ENCODE measurements at regions not wholly inside any gene's neighbourhood (a gene's known extent, or its start where the extent isn't known, plus 50 kb on each side); places are given as distances from the start of the nearest gene placed in this dataset.

DNA sequence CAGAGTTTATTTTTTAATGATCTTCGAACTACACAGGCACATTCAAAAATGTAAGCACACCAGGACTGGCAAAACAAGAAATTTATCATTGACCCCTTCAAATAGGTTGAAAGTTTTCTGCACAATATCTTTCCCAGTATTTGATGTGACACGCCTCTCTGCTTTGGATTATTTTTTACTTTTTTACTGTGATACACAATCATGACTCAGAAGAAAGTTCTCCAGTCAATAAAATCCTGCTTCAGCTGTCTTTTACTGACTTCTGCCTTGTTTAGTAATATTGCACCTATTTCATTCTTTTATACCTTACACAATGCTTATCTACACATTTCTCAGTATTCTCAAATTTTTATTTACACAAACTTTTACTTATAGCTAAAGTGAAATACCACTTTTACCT is 1750.4 kb downstream of the PCDH9 start:
- Mint-ChIP-seq H3K4me1 (no peaks in the 10 kb centered on the region), H3K36me3 (ENCODE audit: low read depth) (no peaks in the 10 kb centered on the region), H3K9me3 (no peaks in the 10 kb centered on the region; the same call in 2 of the 3 replicates), H3K27me3 (ENCODE audit: insufficient read depth, low read depth, poor library complexity) (peaks cover 3% of the 10 kb centered on the region), H3K4me3 (no peak overlapping the region), H3K27ac (no peak overlapping the region)
- no peak for ATAC-seq
- H4K20me1 ChIP-seq (replicated peaks; ENCODE audit: insufficient read depth), result no peaks in the 10 kb centered on the region
- no peaks in the 10 kb centered on the region for H3K4me1 ChIP-seq (ENCODE audit: insufficient read depth)
- no peaks in the 10 kb centered on the region for H3K79me2 ChIP-seq (replicated peaks; ENCODE audit: insufficient read depth)
- no peaks in the 10 kb centered on the region for H3K9me2 ChIP-seq (ENCODE audit: insufficient read depth)
- no peaks in the 10 kb centered on the region for H3K36me3 ChIP-seq (ENCODE audit: insufficient read depth)
- no peak for DNase-seq (ENCODE audit: low spot score)
- TF ChIP-seq, protein P1, sequence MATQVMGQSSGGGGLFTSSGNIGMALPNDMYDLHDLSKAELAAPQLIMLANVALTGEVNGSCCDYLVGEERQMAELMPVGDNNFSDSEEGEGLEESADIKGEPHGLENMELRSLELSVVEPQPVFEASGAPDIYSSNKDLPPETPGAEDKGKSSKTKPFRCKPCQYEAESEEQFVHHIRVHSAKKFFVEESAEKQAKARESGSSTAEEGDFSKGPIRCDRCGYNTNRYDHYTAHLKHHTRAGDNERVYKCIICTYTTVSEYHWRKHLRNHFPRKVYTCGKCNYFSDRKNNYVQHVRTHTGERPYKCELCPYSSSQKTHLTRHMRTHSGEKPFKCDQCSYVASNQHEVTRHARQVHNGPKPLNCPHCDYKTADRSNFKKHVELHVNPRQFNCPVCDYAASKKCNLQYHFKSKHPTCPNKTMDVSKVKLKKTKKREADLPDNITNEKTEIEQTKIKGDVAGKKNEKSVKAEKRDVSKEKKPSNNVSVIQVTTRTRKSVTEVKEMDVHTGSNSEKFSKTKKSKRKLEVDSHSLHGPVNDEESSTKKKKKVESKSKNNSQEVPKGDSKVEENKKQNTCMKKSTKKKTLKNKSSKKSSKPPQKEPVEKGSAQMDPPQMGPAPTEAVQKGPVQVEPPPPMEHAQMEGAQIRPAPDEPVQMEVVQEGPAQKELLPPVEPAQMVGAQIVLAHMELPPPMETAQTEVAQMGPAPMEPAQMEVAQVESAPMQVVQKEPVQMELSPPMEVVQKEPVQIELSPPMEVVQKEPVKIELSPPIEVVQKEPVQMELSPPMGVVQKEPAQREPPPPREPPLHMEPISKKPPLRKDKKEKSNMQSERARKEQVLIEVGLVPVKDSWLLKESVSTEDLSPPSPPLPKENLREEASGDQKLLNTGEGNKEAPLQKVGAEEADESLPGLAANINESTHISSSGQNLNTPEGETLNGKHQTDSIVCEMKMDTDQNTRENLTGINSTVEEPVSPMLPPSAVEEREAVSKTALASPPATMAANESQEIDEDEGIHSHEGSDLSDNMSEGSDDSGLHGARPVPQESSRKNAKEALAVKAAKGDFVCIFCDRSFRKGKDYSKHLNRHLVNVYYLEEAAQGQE (IDR thresholded peaks at IDR 0.05; ENCODE audit: unreplicated experiment), result no peak
- no peak for TF ChIP-seq ZNF114 (CRISPR knock-in tag; IDR thresholded peaks at IDR 0.05)
- H2AFZ ChIP-seq, result no peak overlapping the region
- H3K4me3 ChIP-seq, result no peak overlapping the region
- H3K27ac ChIP-seq (ENCODE audit: low read depth), result no peak overlapping the region
- no peaks in the 10 kb centered on the region for H3K27me3 ChIP-seq (ENCODE audit: insufficient read depth)
- H3F3A ChIP-seq (replicated peaks; ENCODE audit: low read depth), result no peaks in the 10 kb centered on the region
- no peak overlapping the region for H3K4me2 ChIP-seq

DNA sequence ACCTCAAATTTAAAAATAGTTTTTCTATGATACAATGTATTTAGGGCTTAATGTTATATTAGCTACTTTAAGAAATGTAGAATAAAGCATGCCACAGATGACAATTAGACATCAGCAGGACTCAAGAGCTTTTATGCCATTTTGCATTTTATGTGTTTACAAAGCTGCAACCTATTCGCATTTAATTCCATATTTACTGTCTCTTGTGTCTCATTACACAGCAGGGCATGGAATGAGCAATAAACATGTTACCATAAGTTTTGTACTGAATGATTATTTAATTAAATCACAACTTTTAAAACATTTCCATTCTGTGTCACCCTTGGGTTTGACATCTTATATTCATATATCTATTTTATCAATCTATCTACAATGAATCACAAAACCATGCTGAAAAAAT is 1756.9 kb downstream of the PCDH9 start:
- Mint-ChIP-seq H3K4me3 (no peak overlapping the region), H3K27ac (no peak overlapping the region), H3K9me3 (0 out of 3 replicates have a peak, but pooled peaks cover 3% of the 10 kb centered on the region), H3K36me3 (ENCODE audit: low read depth) (no peaks in the 10 kb centered on the region), H3K27me3 (ENCODE audit: insufficient read depth, low read depth, poor library complexity) (no peaks in the 10 kb centered on the region), H3K4me1 (no peaks in the 10 kb centered on the region)
- Histone ChIP-seq H3K27ac (ENCODE audit: low read depth) (no peak overlapping the region), H3K79me2 (replicated peaks; ENCODE audit: insufficient read depth) (no peaks in the 10 kb centered on the region), H4K20me1 (replicated peaks; ENCODE audit: insufficient read depth) (no peaks in the 10 kb centered on the region), H3K4me2 (no peak overlapping the region), H2AFZ (no peak overlapping the region), H3K9me2 (ENCODE audit: insufficient read depth) (peaks cover 4% of the 10 kb centered on the region), H3K4me3 (no peak overlapping the region), H3F3A (replicated peaks; ENCODE audit: low read depth) (no peaks in the 10 kb centered on the region), H3K4me1 (ENCODE audit: insufficient read depth) (no peaks in the 10 kb centered on the region), H3K27me3 (ENCODE audit: insufficient read depth) (no peaks in the 10 kb centered on the region), H3K36me3 (ENCODE audit: insufficient read depth) (no peaks in the 10 kb centered on the region)
- no peak for DNase-seq (ENCODE audit: low spot score)
- no peak for ATAC-seq
- TF ChIP-seq STAT1 (IDR thresholded peaks at IDR 0.05; ENCODE audit: unreplicated experiment), result no peak
- TF ChIP-seq ZNF114 (CRISPR knock-in tag; IDR thresholded peaks at IDR 0.05), result no peak
- TF ChIP-seq, protein P2, sequence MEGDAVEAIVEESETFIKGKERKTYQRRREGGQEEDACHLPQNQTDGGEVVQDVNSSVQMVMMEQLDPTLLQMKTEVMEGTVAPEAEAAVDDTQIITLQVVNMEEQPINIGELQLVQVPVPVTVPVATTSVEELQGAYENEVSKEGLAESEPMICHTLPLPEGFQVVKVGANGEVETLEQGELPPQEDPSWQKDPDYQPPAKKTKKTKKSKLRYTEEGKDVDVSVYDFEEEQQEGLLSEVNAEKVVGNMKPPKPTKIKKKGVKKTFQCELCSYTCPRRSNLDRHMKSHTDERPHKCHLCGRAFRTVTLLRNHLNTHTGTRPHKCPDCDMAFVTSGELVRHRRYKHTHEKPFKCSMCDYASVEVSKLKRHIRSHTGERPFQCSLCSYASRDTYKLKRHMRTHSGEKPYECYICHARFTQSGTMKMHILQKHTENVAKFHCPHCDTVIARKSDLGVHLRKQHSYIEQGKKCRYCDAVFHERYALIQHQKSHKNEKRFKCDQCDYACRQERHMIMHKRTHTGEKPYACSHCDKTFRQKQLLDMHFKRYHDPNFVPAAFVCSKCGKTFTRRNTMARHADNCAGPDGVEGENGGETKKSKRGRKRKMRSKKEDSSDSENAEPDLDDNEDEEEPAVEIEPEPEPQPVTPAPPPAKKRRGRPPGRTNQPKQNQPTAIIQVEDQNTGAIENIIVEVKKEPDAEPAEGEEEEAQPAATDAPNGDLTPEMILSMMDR (conservative IDR thresholded peaks at IDR 0.05; ENCODE audit: low read depth in 2 of 2), result no peak
- TF ChIP-seq EZH2phosphoT487 (IDR thresholded peaks at IDR 0.05; ENCODE audit: unreplicated experiment), result no peak
- no peak for TF ChIP-seq POLR2AphosphoS5 (IDR thresholded peaks at IDR 0.05; ENCODE audit: low read depth)
- TF ChIP-seq JUNB (IDR thresholded peaks at IDR 0.05; ENCODE audit: unreplicated experiment), result no peak
- no peak for TF ChIP-seq ZNF331 (CRISPR knock-in tag; IDR thresholded peaks at IDR 0.05; ENCODE audit: low read depth)
- TF ChIP-seq, protein P1 (IDR thresholded peaks at IDR 0.05; ENCODE audit: unreplicated experiment), result no peak
- no peak for TF ChIP-seq EZH2 (IDR thresholded peaks at IDR 0.05; ENCODE audit: low read depth, unreplicated experiment)

All from GM23338 (cell line).